ENCODE measurements at regions not wholly inside any gene's neighbourhood (a gene's known extent, or its start where the extent isn't known, plus 50 kb on each side); places are given as distances from the start of the nearest gene placed in this dataset.

DNA sequence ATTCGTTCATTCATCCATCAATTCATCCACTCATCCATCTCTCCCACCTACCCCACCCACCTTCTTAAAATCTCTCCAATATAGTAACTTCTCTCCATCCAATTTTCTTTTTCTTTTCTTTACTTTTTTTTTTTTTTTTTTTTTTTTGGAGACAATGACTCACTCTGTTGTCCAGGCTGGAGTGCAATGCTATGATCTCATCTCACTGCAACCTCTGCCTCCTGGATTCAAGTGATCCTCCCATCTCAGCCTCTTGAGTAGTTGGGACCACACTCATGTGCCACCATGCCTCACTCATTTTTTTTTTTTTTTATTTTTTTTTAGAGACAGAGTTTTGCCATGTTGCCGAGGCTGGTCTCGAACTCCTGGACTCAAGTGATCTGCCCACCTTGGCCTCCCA is 118.4 kb downstream of the SUDS3 start:
- no peak for TF ChIP-seq CTCF (IDR thresholded peaks at IDR 0.05; ENCODE audit: poor library complexity, severe bottlenecking)
- TF ChIP-seq, protein P1, sequence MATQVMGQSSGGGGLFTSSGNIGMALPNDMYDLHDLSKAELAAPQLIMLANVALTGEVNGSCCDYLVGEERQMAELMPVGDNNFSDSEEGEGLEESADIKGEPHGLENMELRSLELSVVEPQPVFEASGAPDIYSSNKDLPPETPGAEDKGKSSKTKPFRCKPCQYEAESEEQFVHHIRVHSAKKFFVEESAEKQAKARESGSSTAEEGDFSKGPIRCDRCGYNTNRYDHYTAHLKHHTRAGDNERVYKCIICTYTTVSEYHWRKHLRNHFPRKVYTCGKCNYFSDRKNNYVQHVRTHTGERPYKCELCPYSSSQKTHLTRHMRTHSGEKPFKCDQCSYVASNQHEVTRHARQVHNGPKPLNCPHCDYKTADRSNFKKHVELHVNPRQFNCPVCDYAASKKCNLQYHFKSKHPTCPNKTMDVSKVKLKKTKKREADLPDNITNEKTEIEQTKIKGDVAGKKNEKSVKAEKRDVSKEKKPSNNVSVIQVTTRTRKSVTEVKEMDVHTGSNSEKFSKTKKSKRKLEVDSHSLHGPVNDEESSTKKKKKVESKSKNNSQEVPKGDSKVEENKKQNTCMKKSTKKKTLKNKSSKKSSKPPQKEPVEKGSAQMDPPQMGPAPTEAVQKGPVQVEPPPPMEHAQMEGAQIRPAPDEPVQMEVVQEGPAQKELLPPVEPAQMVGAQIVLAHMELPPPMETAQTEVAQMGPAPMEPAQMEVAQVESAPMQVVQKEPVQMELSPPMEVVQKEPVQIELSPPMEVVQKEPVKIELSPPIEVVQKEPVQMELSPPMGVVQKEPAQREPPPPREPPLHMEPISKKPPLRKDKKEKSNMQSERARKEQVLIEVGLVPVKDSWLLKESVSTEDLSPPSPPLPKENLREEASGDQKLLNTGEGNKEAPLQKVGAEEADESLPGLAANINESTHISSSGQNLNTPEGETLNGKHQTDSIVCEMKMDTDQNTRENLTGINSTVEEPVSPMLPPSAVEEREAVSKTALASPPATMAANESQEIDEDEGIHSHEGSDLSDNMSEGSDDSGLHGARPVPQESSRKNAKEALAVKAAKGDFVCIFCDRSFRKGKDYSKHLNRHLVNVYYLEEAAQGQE (IDR thresholded peaks at IDR 0.05; ENCODE audit: borderline replicate concordance), result no peak
- no peak for TF ChIP-seq POLR2AphosphoS5 (IDR thresholded peaks at IDR 0.05)
- no peak for TF ChIP-seq EZH2 (IDR thresholded peaks at IDR 0.05; ENCODE audit: borderline replicate concordance, insufficient read depth, low read length, poor library complexity, severe bottlenecking)
- TF ChIP-seq RAD21 (conservative IDR thresholded peaks at IDR 0.05), result no peak
- no peak for TF ChIP-seq TAF1 (IDR thresholded peaks at IDR 0.05; ENCODE audit: low read depth)
